ENCODE measurements at regions not wholly inside any gene's neighbourhood (a gene's known extent, or its start where the extent isn't known, plus 50 kb on each side); places are given as distances from the start of the nearest gene placed in this dataset.

DNA sequence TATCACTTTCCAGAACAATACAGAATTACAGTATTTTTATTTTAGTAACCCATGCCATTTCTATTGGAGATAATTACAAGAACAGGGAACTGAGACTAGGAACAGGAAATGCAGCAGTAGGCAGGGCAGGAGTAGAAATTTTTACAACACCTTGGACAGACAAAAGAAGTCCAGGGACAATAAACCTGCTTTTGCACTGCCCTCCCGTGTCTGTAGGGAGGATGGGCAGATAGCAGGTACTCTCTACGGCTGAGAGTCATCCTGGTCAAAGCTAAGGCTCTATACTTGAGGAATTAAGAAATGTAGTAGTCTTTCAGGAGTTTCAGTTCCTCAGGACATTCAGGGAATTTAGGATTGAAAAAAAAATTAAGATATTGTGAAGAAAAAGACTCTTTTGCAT, 63.4 kb downstream of the VAX1 start:
- CTCF ChIA-PET, result interaction anchor here (0.7 to 3.0 kb wide), 7 partner anchors 38 to 286 kb away, joined by 3 to 10 read pairs (median 4); no protein-coding TSS in a partner anchor
- H3K36me3 ChIP-seq (ENCODE audit: control insufficient read depth in 1 of 2, insufficient read depth in 2 of 2, low read length in 2 of 2), result no peaks in the 10 kb centered on the region

More for the DNA sequence above, 63.4 kb downstream of the VAX1 start:
- no peaks in the 10 kb centered on the region for H3K9me3 ChIP-seq (ENCODE audit: control insufficient read depth in 1 of 2, insufficient read depth in 1 of 2, low read depth in 1 of 2, low read length in 2 of 2)
- no peak overlapping the region for H3K4me3 ChIP-seq (replicated peaks in 1 of 2; ENCODE audit: low read depth in 1 of 2, low read length in 2 of 2)
- peaks cover 15 to 33% of the 10 kb centered on the region in 2 experiments for H3K4me1 ChIP-seq (ENCODE audit: control insufficient read depth in 1 of 2, insufficient read depth in 2 of 2, low read length in 2 of 2)
- H3K27me3 ChIP-seq (ENCODE audit: insufficient read depth, low read length), result no peaks in the 10 kb centered on the region
- TF ChIP-seq ZFX (IDR thresholded peaks at IDR 0.05) (no peak), POLR2A (IDR thresholded peaks at IDR 0.05; ENCODE audit: borderline replicate concordance, extremely low read depth, insufficient read depth, insufficient read length) (no peak), YY1 (IDR thresholded peaks at IDR 0.05; ENCODE audit: extremely low read depth, insufficient replicate concordance, low read depth, low read length) (no peak), CBX3 (IDR thresholded peaks at IDR 0.05; ENCODE audit: low read depth) (0 out of 2 replicates have a peak, but pooled peaks have one; percentile 17), EGR1 (IDR thresholded peaks at IDR 0.05; ENCODE audit: low read depth) (no peak), TCF7L2 (IDR thresholded peaks at IDR 0.05; ENCODE audit: borderline replicate concordance, extremely low read depth, insufficient read depth, insufficient read length) (no peak), JUND (IDR thresholded peaks at IDR 0.05) (no peak), SIN3A (IDR thresholded peaks at IDR 0.05; ENCODE audit: low read depth) (no peak), EZH2 (IDR thresholded peaks at IDR 0.05) (no peak), RAD21 (IDR thresholded peaks at IDR 0.05; ENCODE audit: low read depth) (peak; percentile 95), EZH2phosphoT487 (IDR thresholded peaks at IDR 0.05; ENCODE audit: borderline replicate concordance) (no peak), FOSL1 (IDR thresholded peaks at IDR 0.05; ENCODE audit: low read depth) (no peak)
- TF ChIP-seq, protein P1, sequence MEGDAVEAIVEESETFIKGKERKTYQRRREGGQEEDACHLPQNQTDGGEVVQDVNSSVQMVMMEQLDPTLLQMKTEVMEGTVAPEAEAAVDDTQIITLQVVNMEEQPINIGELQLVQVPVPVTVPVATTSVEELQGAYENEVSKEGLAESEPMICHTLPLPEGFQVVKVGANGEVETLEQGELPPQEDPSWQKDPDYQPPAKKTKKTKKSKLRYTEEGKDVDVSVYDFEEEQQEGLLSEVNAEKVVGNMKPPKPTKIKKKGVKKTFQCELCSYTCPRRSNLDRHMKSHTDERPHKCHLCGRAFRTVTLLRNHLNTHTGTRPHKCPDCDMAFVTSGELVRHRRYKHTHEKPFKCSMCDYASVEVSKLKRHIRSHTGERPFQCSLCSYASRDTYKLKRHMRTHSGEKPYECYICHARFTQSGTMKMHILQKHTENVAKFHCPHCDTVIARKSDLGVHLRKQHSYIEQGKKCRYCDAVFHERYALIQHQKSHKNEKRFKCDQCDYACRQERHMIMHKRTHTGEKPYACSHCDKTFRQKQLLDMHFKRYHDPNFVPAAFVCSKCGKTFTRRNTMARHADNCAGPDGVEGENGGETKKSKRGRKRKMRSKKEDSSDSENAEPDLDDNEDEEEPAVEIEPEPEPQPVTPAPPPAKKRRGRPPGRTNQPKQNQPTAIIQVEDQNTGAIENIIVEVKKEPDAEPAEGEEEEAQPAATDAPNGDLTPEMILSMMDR (IDR thresholded peaks at IDR 0.05 in 2 of 3, conservative IDR thresholded peaks at IDR 0.05 in 1 of 3; ENCODE audit: borderline replicate concordance in 1 of 3, insufficient read depth in 1 of 3, low read depth in 2 of 3, low read length in 2 of 3), result peak; percentile 58 to 88 (median 72)
- TF ChIP-seq, protein P2, sequence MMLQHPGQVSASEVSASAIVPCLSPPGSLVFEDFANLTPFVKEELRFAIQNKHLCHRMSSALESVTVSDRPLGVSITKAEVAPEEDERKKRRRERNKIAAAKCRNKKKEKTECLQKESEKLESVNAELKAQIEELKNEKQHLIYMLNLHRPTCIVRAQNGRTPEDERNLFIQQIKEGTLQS (IDR thresholded peaks at IDR 0.05), result no peak
- TF ChIP-seq, protein P3, sequence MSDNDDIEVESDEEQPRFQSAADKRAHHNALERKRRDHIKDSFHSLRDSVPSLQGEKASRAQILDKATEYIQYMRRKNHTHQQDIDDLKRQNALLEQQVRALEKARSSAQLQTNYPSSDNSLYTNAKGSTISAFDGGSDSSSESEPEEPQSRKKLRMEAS (IDR thresholded peaks at IDR 0.05), result 0 out of 2 replicates have a peak, but pooled peaks have one; percentile 6
- TF ChIP-seq, protein P4, sequence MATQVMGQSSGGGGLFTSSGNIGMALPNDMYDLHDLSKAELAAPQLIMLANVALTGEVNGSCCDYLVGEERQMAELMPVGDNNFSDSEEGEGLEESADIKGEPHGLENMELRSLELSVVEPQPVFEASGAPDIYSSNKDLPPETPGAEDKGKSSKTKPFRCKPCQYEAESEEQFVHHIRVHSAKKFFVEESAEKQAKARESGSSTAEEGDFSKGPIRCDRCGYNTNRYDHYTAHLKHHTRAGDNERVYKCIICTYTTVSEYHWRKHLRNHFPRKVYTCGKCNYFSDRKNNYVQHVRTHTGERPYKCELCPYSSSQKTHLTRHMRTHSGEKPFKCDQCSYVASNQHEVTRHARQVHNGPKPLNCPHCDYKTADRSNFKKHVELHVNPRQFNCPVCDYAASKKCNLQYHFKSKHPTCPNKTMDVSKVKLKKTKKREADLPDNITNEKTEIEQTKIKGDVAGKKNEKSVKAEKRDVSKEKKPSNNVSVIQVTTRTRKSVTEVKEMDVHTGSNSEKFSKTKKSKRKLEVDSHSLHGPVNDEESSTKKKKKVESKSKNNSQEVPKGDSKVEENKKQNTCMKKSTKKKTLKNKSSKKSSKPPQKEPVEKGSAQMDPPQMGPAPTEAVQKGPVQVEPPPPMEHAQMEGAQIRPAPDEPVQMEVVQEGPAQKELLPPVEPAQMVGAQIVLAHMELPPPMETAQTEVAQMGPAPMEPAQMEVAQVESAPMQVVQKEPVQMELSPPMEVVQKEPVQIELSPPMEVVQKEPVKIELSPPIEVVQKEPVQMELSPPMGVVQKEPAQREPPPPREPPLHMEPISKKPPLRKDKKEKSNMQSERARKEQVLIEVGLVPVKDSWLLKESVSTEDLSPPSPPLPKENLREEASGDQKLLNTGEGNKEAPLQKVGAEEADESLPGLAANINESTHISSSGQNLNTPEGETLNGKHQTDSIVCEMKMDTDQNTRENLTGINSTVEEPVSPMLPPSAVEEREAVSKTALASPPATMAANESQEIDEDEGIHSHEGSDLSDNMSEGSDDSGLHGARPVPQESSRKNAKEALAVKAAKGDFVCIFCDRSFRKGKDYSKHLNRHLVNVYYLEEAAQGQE (IDR thresholded peaks at IDR 0.05; ENCODE audit: low read depth), result no peak
- TF ChIP-seq, protein P5, sequence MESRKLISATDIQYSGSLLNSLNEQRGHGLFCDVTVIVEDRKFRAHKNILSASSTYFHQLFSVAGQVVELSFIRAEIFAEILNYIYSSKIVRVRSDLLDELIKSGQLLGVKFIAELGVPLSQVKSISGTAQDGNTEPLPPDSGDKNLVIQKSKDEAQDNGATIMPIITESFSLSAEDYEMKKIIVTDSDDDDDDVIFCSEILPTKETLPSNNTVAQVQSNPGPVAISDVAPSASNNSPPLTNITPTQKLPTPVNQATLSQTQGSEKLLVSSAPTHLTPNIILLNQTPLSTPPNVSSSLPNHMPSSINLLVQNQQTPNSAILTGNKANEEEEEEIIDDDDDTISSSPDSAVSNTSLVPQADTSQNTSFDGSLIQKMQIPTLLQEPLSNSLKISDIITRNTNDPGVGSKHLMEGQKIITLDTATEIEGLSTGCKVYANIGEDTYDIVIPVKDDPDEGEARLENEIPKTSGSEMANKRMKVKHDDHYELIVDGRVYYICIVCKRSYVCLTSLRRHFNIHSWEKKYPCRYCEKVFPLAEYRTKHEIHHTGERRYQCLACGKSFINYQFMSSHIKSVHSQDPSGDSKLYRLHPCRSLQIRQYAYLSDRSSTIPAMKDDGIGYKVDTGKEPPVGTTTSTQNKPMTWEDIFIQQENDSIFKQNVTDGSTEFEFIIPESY (IDR thresholded peaks at IDR 0.05; ENCODE audit: extremely low read depth, insufficient replicate concordance, low read length), result no peak
- intact Hi-C loops (cut with micrococcal nuclease), result loop anchor here (1.0 to 10.0 kb wide), 4 partner anchors 93 to 277 kb away; partner anchors contain the start of gene ENO4
- H3K9me2 ChIP-seq (ENCODE audit: insufficient read depth), result no peaks in the 10 kb centered on the region
- H3K27ac ChIP-seq (ENCODE audit: low read depth, low read length), result no peak overlapping the region
- H4K20me1 ChIP-seq (ENCODE audit: insufficient read depth), result no peaks in the 10 kb centered on the region
- H3K4me2 ChIP-seq (ENCODE audit: low read length), result peak overlapping the region; percentile 27; the same call in 1 of the 2 replicates
- ChIA-PET POLR2A (interaction anchor here (0.6 kb wide), 1 partner anchor 279 kb away, joined by 3 read pairs; no protein-coding TSS in a partner anchor), RAD21 (ENCODE audit: low non-redundant PET in 1 of 2, low total read pairs in 2 of 2, uncharacterized antibody in 2 of 2, unreplicated experiment in 2 of 2) (interaction anchor here (0.6 to 0.7 kb wide), 2 partner anchors 67 to 260 kb away, joined by 3 to 4 read pairs; no protein-coding TSS in a partner anchor)
- peak; percentile 52 for DNase-seq (ENCODE audit: low read depth, low spot score)
- H2AFZ ChIP-seq (ENCODE audit: low read depth, low read length, poor library complexity, severe bottlenecking), result peak overlapping the region; percentile 72
- H3K79me2 ChIP-seq (ENCODE audit: insufficient read depth, low read length), result no peaks in the 10 kb centered on the region
- no TSS peak for BruUV-seq (replicated peaks)
- peak; percentile 81 for ATAC-seq
- H3K9ac ChIP-seq (ENCODE audit: low read length), result no peak overlapping the region
